ENCODE measurements at regions not wholly inside any gene's neighbourhood (a gene's known extent, or its start where the extent isn't known, plus 50 kb on each side); places are given as distances from the start of the nearest gene placed in this dataset.
A peak's percentile ranks its signal among the peaks of the same experiment; 100 is the strongest.

DNA sequence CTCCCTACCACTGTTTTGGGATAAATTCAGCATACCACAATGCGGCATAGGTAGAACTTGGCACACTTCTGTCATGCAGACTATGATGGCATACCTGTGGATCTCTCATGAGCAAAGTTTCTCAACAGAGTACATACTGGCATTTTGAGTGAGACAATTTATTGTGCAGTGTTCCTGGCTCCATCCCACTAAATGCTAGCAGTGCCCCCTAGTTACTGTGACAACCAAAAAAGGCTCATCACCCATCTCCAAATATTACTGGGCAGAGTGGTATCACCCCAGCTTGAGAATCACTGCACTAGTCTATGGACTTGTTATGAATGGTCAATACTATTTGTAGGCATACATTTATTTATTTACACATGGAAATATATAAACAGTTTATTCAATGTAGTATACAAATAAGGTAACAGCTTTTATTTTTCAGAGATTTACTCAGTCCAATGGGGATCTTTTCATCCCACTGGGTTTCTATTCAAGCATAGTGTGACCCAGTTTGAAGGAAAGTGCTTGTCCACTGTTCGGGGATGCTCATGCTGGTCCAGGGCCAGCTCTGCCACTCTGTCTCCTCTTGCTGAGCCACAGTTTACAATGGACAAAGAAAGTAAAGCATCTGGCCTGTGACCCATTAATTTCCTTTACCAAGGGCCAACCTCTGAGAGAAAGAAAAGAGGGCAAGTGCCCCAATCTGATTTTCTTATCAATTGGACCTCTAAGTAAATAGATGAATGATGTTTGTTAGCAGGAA is 81.0 kb upstream of the IL2 start:
- no peaks in the 10 kb centered on the region for H3K79me2 ChIP-seq (ENCODE audit: insufficient read depth, low read length)
- H4K20me1 ChIP-seq (ENCODE audit: insufficient read depth, low read length, poor library complexity, severe bottlenecking): no peaks in the 10 kb centered on the region
- no peak overlapping the region for H3K4me3 ChIP-seq (ENCODE audit: low read length, poor library complexity, severe bottlenecking)
- H2AFZ ChIP-seq (ENCODE audit: low read length): no peak overlapping the region
- H3F3A ChIP-seq (ENCODE audit: low read depth): no peaks in the 10 kb centered on the region
- H3K9me2 ChIP-seq (replicated peaks; ENCODE audit: low read depth, low read length): no peaks in the 10 kb centered on the region
- H3K4me2 ChIP-seq (ENCODE audit: low read depth, low read length, poor library complexity, severe bottlenecking): no peak overlapping the region
- H3K36me3 ChIP-seq (ENCODE audit: insufficient read depth, low read length): no peaks in the 10 kb centered on the region
- peaks cover 20% of the 10 kb centered on the region for H3K27me3 ChIP-seq (ENCODE audit: insufficient read depth, low read length, poor library complexity, severe bottlenecking)
- no peaks in the 10 kb centered on the region for H3K4me1 ChIP-seq (ENCODE audit: insufficient read depth, low read length, poor library complexity, severe bottlenecking)
- no peaks in the 10 kb centered on the region; the same call in 1 of the 2 replicates for H3K9me3 ChIP-seq (ENCODE audit: insufficient read depth, low read depth, low read length)
- TF ChIP-seq, protein P1, sequence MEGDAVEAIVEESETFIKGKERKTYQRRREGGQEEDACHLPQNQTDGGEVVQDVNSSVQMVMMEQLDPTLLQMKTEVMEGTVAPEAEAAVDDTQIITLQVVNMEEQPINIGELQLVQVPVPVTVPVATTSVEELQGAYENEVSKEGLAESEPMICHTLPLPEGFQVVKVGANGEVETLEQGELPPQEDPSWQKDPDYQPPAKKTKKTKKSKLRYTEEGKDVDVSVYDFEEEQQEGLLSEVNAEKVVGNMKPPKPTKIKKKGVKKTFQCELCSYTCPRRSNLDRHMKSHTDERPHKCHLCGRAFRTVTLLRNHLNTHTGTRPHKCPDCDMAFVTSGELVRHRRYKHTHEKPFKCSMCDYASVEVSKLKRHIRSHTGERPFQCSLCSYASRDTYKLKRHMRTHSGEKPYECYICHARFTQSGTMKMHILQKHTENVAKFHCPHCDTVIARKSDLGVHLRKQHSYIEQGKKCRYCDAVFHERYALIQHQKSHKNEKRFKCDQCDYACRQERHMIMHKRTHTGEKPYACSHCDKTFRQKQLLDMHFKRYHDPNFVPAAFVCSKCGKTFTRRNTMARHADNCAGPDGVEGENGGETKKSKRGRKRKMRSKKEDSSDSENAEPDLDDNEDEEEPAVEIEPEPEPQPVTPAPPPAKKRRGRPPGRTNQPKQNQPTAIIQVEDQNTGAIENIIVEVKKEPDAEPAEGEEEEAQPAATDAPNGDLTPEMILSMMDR (conservative IDR thresholded peaks at IDR 0.05; ENCODE audit: low read length): peak; percentile 15; the same call in 1 of the 2 replicates
- no peak for TF ChIP-seq EZH2phosphoT487 (IDR thresholded peaks at IDR 0.05; ENCODE audit: borderline replicate concordance)
- H3K9ac ChIP-seq (ENCODE audit: low read depth, low read length, poor library complexity, severe bottlenecking): no peak overlapping the region

DNA sequence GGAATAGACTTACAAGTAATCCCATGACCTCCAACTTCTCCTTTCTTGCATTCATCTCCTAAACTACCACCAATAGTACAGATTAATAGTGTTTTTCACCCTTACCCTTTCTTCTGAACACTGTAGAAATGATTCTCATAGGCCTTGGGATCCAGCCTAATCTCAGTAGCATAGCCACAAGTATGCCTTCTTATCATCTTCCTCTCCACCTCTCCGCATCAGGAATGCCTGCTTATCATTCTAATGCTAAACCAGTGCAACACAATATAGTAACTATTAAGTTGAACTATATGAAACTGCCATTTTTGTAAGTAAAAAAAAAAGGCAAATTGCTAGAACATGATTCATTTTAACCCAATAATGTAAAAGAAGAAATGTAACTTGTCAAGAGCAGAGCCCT is 79.5 kb upstream of the IL2 start:
- Histone ChIP-seq H3K4me2 (ENCODE audit: low read depth, low read length, poor library complexity, severe bottlenecking) (no peak overlapping the region), H3K9ac (ENCODE audit: low read depth, low read length, poor library complexity, severe bottlenecking) (no peak overlapping the region), H3K4me1 (ENCODE audit: insufficient read depth, low read length, poor library complexity, severe bottlenecking) (no peaks in the 10 kb centered on the region), H3K9me2 (replicated peaks; ENCODE audit: low read depth, low read length) (no peaks in the 10 kb centered on the region), H3K36me3 (ENCODE audit: insufficient read depth, low read length) (no peaks in the 10 kb centered on the region), H3K4me3 (ENCODE audit: low read length, poor library complexity, severe bottlenecking) (no peak overlapping the region), H2AFZ (ENCODE audit: low read length) (no peak overlapping the region), H3F3A (ENCODE audit: low read depth) (no peaks in the 10 kb centered on the region), H4K20me1 (ENCODE audit: insufficient read depth, low read length, poor library complexity, severe bottlenecking) (no peaks in the 10 kb centered on the region), H3K9me3 (ENCODE audit: insufficient read depth, low read depth, low read length) (no peaks in the 10 kb centered on the region), H3K79me2 (ENCODE audit: insufficient read depth, low read length) (no peaks in the 10 kb centered on the region), H3K27me3 (ENCODE audit: insufficient read depth, low read length, poor library complexity, severe bottlenecking) (peaks cover 7% of the 10 kb centered on the region)
- no peak for TF ChIP-seq EZH2phosphoT487 (IDR thresholded peaks at IDR 0.05; ENCODE audit: borderline replicate concordance)
- TF ChIP-seq, protein P1 (conservative IDR thresholded peaks at IDR 0.05; ENCODE audit: low read length): no peak

DNA sequence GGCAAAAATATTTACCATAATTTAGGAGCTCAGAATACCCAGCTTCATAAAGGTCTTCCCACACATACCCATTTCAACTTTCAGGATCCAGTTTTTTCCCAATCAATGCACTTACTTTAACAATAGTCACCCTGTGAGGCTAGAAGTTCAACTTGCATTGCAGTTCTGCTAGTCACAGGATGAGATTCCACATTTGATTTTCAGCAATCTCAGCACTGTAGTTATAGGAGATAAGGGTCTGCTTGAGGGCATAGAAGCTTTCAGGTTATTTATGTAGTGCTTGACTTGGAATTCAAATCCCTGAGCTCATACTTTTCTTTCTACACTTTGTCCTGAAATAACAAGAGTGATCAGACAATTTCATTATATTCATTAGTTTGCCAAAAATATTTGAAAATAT is 78.3 kb upstream of the IL2 start:
- Histone ChIP-seq H3K36me3 (ENCODE audit: insufficient read depth, low read length) (no peaks in the 10 kb centered on the region), H3K4me3 (ENCODE audit: low read length, poor library complexity, severe bottlenecking) (no peak overlapping the region), H3F3A (ENCODE audit: low read depth) (no peaks in the 10 kb centered on the region), H3K79me2 (ENCODE audit: insufficient read depth, low read length) (no peaks in the 10 kb centered on the region), H3K27me3 (ENCODE audit: insufficient read depth, low read length, poor library complexity, severe bottlenecking) (no peaks in the 10 kb centered on the region), H3K9me3 (ENCODE audit: insufficient read depth, low read depth, low read length) (no peaks in the 10 kb centered on the region), H4K20me1 (ENCODE audit: insufficient read depth, low read length, poor library complexity, severe bottlenecking) (no peaks in the 10 kb centered on the region), H3K4me2 (ENCODE audit: low read depth, low read length, poor library complexity, severe bottlenecking) (no peak overlapping the region), H3K9me2 (replicated peaks; ENCODE audit: low read depth, low read length) (no peaks in the 10 kb centered on the region), H3K9ac (ENCODE audit: low read depth, low read length, poor library complexity, severe bottlenecking) (no peak overlapping the region), H3K4me1 (ENCODE audit: insufficient read depth, low read length, poor library complexity, severe bottlenecking) (no peaks in the 10 kb centered on the region), H2AFZ (ENCODE audit: low read length) (no peak overlapping the region)
- TF ChIP-seq, protein P1 (conservative IDR thresholded peaks at IDR 0.05; ENCODE audit: low read length): no peak
- TF ChIP-seq EZH2phosphoT487 (IDR thresholded peaks at IDR 0.05; ENCODE audit: borderline replicate concordance): no peak

Measured in Loucy (cell line).